ENCODE measurements at regions not wholly inside any gene's neighbourhood (a gene's known extent, or its start where the extent isn't known, plus 50 kb on each side); places are given as distances from the start of the nearest gene placed in this dataset.

GRCh38 chr2:13986119-13986720, 646.3 kb upstream of the LRATD1 start:
- DNase-seq: no peak
- no peak overlapping the region for H3K4me3 Mint-ChIP-seq
- H3K36me3 Mint-ChIP-seq (ENCODE audit: low read depth): no peaks in the 10 kb centered on the region
- H3K9me3 Mint-ChIP-seq: peaks cover 36% of the 10 kb centered on the region
- TF ChIP-seq, protein P1, sequence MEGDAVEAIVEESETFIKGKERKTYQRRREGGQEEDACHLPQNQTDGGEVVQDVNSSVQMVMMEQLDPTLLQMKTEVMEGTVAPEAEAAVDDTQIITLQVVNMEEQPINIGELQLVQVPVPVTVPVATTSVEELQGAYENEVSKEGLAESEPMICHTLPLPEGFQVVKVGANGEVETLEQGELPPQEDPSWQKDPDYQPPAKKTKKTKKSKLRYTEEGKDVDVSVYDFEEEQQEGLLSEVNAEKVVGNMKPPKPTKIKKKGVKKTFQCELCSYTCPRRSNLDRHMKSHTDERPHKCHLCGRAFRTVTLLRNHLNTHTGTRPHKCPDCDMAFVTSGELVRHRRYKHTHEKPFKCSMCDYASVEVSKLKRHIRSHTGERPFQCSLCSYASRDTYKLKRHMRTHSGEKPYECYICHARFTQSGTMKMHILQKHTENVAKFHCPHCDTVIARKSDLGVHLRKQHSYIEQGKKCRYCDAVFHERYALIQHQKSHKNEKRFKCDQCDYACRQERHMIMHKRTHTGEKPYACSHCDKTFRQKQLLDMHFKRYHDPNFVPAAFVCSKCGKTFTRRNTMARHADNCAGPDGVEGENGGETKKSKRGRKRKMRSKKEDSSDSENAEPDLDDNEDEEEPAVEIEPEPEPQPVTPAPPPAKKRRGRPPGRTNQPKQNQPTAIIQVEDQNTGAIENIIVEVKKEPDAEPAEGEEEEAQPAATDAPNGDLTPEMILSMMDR (IDR thresholded peaks at IDR 0.05): no peak
- H3K4me1 Mint-ChIP-seq (ENCODE audit: low read depth): no peaks in the 10 kb centered on the region
- no peaks in the 10 kb centered on the region for H3K27me3 Mint-ChIP-seq (ENCODE audit: insufficient read depth)
- H3K27ac Mint-ChIP-seq: no peak overlapping the region

DNA sequence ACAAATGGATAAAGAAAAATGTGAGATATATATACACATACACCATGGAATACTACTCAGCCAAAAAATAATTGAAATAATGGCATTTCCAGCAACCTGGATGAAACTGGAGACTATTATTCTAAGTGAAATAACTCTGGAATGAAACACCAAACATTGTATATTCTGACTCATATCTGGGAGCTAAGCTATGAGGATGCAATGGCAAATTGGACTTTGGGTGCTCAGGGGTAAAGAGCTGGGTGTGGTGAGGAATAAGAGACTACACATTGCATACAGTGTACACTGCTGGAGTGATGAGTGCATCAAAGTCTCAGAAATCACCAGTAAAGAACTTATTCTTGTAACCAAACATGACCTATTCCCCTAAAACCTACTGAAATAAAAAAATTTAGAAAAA, 636.0 kb upstream of the LRATD1 start:
- Mint-ChIP-seq H3K27ac (no peak overlapping the region), H3K27me3 (ENCODE audit: insufficient read depth) (no peaks in the 10 kb centered on the region), H3K36me3 (ENCODE audit: low read depth) (peaks cover 6% of the 10 kb centered on the region; the same call in 1 of the 2 replicates), H3K4me1 (ENCODE audit: low read depth) (no peaks in the 10 kb centered on the region), H3K4me3 (no peak overlapping the region), H3K9me3 (peaks cover 41% of the 10 kb centered on the region)
- TF ChIP-seq, protein P1 (IDR thresholded peaks at IDR 0.05): no peak
- no peak for DNase-seq

GRCh38 chr2:14011190-14011589, 621.3 kb upstream of the LRATD1 start:
- Mint-ChIP-seq H3K9me3 (peaks cover 33% of the 10 kb centered on the region), H3K27ac (no peak overlapping the region), H3K4me1 (ENCODE audit: low read depth) (no peaks in the 10 kb centered on the region), H3K4me3 (no peak overlapping the region), H3K27me3 (ENCODE audit: insufficient read depth) (no peaks in the 10 kb centered on the region), H3K36me3 (ENCODE audit: low read depth) (no peaks in the 10 kb centered on the region; the same call in 1 of the 2 replicates)
- no peak for DNase-seq
- TF ChIP-seq, protein P1 (IDR thresholded peaks at IDR 0.05): no peak

DNA sequence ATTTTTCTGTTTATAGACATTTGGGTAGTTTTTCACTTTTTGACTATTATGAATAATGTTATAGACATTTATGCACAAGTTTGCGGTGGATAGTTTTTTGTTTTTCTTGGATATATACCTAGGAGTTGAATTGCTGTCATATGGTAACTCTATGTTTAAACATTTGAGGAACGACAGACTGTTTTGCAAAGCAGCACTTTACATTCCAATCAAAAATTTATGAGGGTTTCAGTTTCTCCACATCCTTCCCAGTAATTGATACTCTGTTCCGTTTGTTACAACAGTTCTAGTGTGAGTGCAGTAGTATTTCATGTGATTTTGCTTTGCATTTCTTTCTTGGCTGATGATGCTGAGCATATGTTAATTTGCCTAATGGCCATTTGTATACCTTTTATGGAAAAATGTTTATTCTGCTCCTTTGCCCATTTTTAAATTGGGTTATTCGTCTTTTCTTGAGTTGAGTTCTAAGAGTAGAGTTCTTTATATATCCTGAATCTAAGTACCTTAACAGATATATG, 617.3 kb upstream of the LRATD1 start:
- Mint-ChIP-seq H3K4me3 (no peak overlapping the region), H3K27ac (no peak overlapping the region), H3K4me1 (ENCODE audit: low read depth) (no peaks in the 10 kb centered on the region), H3K27me3 (ENCODE audit: insufficient read depth) (no peaks in the 10 kb centered on the region), H3K9me3 (peaks cover 19% of the 10 kb centered on the region), H3K36me3 (ENCODE audit: low read depth) (no peaks in the 10 kb centered on the region)
- DNase-seq: no peak
- TF ChIP-seq, protein P1 (IDR thresholded peaks at IDR 0.05): no peak

DNA sequence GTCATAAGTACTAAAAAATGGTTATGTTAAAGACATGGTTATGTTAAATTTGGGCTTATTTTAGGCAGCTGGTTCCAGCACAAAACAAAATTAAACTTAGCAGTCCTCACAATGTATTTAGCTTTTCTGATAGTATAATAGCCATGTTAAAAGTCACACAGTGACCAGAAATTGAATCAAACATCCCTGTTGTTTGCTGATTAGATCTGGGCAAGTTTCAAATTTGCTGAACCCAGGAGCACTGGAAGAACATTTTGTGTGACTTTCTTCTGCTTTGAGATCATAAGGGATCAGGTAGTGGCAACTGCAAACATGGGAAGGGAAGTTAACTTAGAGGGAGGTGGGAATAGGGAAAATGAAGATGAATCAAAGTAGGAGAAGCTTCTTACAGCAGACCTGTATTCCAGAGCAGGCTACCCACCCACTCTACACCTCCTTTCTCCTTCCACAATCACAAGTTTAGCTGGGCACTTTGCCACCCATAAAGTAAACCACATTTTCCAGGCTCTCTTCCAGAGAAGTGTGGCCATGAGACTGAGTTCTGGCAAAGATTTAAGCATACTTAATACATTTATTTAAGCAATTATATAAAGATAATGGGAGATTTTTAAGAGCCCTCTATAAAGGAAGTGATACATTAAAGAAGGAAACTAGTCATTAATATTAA, 616.1 kb upstream of the LRATD1 start:
- TF ChIP-seq, protein P1 (IDR thresholded peaks at IDR 0.05): no peak
- Mint-ChIP-seq H3K4me3 (no peak overlapping the region), H3K4me1 (ENCODE audit: low read depth) (no peaks in the 10 kb centered on the region), H3K27ac (no peak overlapping the region), H3K9me3 (peaks cover 19% of the 10 kb centered on the region), H3K27me3 (ENCODE audit: insufficient read depth) (no peaks in the 10 kb centered on the region), H3K36me3 (ENCODE audit: low read depth) (no peaks in the 10 kb centered on the region)
- no peak for DNase-seq
